ENCODE measurements at regions not wholly inside any gene's neighbourhood (a gene's known extent, or its start where the extent isn't known, plus 50 kb on each side); places are given as distances from the start of the nearest gene placed in this dataset.

- no peak for DNase-seq (ENCODE audit: low read depth)
- H3K4me3 ChIP-seq (ENCODE audit: control insufficient read depth, low read depth, low read length): no peak overlapping the region
- no peak for TF ChIP-seq CTCF (IDR thresholded peaks at IDR 0.05; ENCODE audit: control insufficient read depth, insufficient read depth, low read depth, low read length, missing control alignments)
Observed at GRCh38 chr2:191607096-191607495, 70.8 kb upstream of the NABP1 start.

GRCh38 chr2:191610756-191611155 is 67.2 kb upstream of the NABP1 start:
- TF ChIP-seq CTCF (IDR thresholded peaks at IDR 0.05; ENCODE audit: control insufficient read depth, insufficient read depth, low read depth, low read length, missing control alignments): no peak
- no peak overlapping the region for H3K4me3 ChIP-seq (ENCODE audit: control insufficient read depth, low read depth, low read length)
- DNase-seq (ENCODE audit: low read depth): no peak

- no peak for TF ChIP-seq CTCF (IDR thresholded peaks at IDR 0.05; ENCODE audit: control insufficient read depth, insufficient read depth, low read depth, low read length, missing control alignments)
- no peak overlapping the region for H3K4me3 ChIP-seq (ENCODE audit: control insufficient read depth, low read depth, low read length)
- no peak for DNase-seq (ENCODE audit: low read depth)
Observed at GRCh38 chr2:191611614-191612013, 66.3 kb upstream of the NABP1 start.

GRCh38 chr2:191612496-191612895 is 65.4 kb upstream of the NABP1 start:
- H3K4me3 ChIP-seq (ENCODE audit: control insufficient read depth, low read depth, low read length): no peak overlapping the region
- no peak for TF ChIP-seq CTCF (IDR thresholded peaks at IDR 0.05; ENCODE audit: control insufficient read depth, insufficient read depth, low read depth, low read length, missing control alignments)
- peak; percentile 84 for DNase-seq (ENCODE audit: low read depth)

DNA sequence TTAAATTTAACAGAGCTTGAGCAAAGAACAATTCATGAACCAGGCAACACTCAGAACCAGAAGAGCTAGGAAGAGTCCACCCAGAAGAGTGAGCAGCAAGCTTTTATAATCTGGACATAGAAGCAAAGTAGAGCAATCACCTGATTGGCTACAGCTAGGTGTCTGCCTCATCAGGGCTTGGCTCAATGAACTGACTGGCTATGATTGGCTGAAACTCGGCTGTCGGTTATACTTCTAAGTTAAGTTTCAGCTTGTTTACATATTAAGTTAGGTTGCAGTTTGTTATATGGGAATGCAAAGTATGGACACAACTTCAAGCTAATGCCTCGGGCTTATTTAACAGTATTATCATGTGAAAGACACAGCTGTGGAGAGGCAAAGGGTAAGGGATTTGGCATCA is 63.2 kb upstream of the NABP1 start:
- no peak for TF ChIP-seq CTCF (IDR thresholded peaks at IDR 0.05; ENCODE audit: control insufficient read depth, insufficient read depth, low read depth, low read length, missing control alignments)
- H3K4me3 ChIP-seq (ENCODE audit: control insufficient read depth, low read depth, low read length): no peak overlapping the region
- DNase-seq (ENCODE audit: low read depth): no peak

DNA sequence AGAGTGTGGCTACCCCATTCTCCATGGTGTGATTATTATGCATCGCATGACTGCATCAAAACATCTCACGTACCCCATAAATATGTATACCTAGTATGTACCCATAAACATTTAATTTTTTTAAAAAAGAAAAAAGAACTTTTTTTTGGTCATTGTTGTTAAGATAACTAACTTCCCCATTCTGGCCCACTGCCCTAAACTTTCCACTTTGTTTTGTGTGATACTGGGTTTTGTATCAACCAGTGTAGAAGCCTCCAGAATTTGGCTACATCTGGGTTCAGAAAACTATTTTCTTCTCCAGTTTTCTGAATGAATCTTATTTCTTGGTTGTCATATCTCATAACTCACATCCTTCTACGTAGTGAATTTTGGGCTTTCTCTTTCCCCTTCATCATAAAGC is 62.3 kb upstream of the NABP1 start:
- H3K4me3 ChIP-seq (ENCODE audit: control insufficient read depth, low read depth, low read length): no peak overlapping the region
- no peak for DNase-seq (ENCODE audit: low read depth)
- no peak for TF ChIP-seq CTCF (IDR thresholded peaks at IDR 0.05; ENCODE audit: control insufficient read depth, insufficient read depth, low read depth, low read length, missing control alignments)

DNA sequence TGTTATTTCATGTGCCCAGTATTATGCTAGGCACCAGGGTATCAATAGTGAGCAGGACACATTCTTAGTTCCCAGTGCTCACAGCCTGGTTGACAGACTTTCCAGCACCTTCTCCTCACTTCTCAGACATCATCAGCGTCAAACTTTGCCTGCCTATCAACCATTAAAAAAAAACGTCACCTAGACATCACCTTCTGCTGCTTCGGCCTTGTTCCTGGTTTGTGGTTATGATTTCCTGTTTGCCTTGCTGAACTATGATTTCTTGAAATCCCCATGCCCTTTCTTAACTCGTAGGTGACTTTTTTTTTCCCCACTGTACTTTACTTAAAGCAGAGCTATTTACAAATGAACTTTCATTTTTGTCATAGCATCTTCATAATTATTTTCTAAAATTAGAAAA is 60.4 kb upstream of the NABP1 start:
- no peak for DNase-seq (ENCODE audit: low read depth)
- TF ChIP-seq CTCF (IDR thresholded peaks at IDR 0.05; ENCODE audit: control insufficient read depth, insufficient read depth, low read depth, low read length, missing control alignments): no peak
- H3K4me3 ChIP-seq (ENCODE audit: control insufficient read depth, low read depth, low read length): no peak overlapping the region
